ENCODE measurements at regions not wholly inside any gene's neighbourhood (a gene's known extent, or its start where the extent isn't known, plus 50 kb on each side); places are given as distances from the start of the nearest gene placed in this dataset.

GRCh38 chr1:60146884-60147283 lies 73.3 kb upstream of the C1orf87 start:
- ATAC-seq (ENCODE audit: low FRiP score) (no peak), DNase-seq (ENCODE audit: low spot score) (no peak)
- no peak for TF ChIP-seq CTCF (IDR thresholded peaks at IDR 0.05)

- TF ChIP-seq CTCF (IDR thresholded peaks at IDR 0.05) = no peak
- DNase-seq (ENCODE audit: low spot score) = no peak
- ATAC-seq (ENCODE audit: low FRiP score) = no peak
Observed at GRCh38 chr1:60145771-60146170, 72.2 kb upstream of the C1orf87 start.

- ATAC-seq (ENCODE audit: low FRiP score) = no peak
- no peak for DNase-seq (ENCODE audit: low spot score)
- no peak for TF ChIP-seq CTCF (IDR thresholded peaks at IDR 0.05)
Observed at GRCh38 chr1:60141743-60142142, 68.2 kb upstream of the C1orf87 start.

- ATAC-seq (ENCODE audit: low FRiP score) (no peak), DNase-seq (ENCODE audit: low spot score) (no peak)
- no peak for TF ChIP-seq CTCF (IDR thresholded peaks at IDR 0.05)
Observed at GRCh38 chr1:60141276-60141675, 67.7 kb upstream of the C1orf87 start.

GRCh38 chr1:60137406-60137805 lies 63.8 kb upstream of the C1orf87 start:
- ATAC-seq (ENCODE audit: low FRiP score) = no peak

GRCh38 chr1:60136395-60136794 lies 62.8 kb upstream of the C1orf87 start:
- no peak for TF ChIP-seq CTCF (IDR thresholded peaks at IDR 0.05)
- ATAC-seq (ENCODE audit: low FRiP score) (no peak), DNase-seq (ENCODE audit: low spot score) (no peak)

More at GRCh38 chr1:60137406-60137805, 63.8 kb upstream of the C1orf87 start:
- DNase-seq (ENCODE audit: low spot score) = no peak
- no peak for TF ChIP-seq CTCF (IDR thresholded peaks at IDR 0.05)

GRCh38 chr1:60134716-60135115 lies 61.1 kb upstream of the C1orf87 start:
- no peak for TF ChIP-seq CTCF (IDR thresholded peaks at IDR 0.05)
- no peak for ATAC-seq (ENCODE audit: low FRiP score)
- DNase-seq (ENCODE audit: low spot score) = no peak
